IMR-90 (cell line): ENCODE measurements at regions not wholly inside any gene's neighbourhood (a gene's known extent, or its start where the extent isn't known, plus 50 kb on each side); places are given as distances from the start of the nearest gene placed in this dataset.

Experiments
- ATAC-seq: fragments of 200-7000 bp; cut with Tn5 transposase; 2 replicates; pipeline ENCODE4 v1.9.1; 2020; ENCODE audit warnings: low read depth, mild to moderate bottlenecking, moderate library complexity
- BruUV-seq: library from RNA; stranded (reverse); fragments of 400-500 nt; replicated peaks from 2 replicates; lab custom pipeline; 2021; lab: Mats Ljungman, UMichigan
- CTCF ChIA-PET: fragments of 300-600 bp; formaldehyde crosslinking; extraction: SDS; loops from one replicate; lab custom pipeline; 2021; ENCODE audit warnings: antibody characterized with exemption; lab: Yijun Ruan, JAX
- POLR2A ChIA-PET: fragments of 300-600 bp; sonication (Branson Sonifier 250); formaldehyde crosslinking; loops from one replicate; lab custom pipeline; 2022; ENCODE audit warnings: antibody characterized with exemption; ENCODE audit not compliant: unreplicated experiment; lab: Charles Lee
- DNase-seq: peaks from one replicate; pipeline ENCODE4 v3.0.0; 2013
- H2AFZ ChIP-seq: replicated peaks from 2 replicates; pipeline ENCODE3; 2013; ENCODE audit warnings: low read length, mild to moderate bottlenecking; ENCODE audit not compliant: poor library complexity
- H2AK5ac ChIP-seq: 2 replicates; pipeline ENCODE4 v1.6.1; 2013; ENCODE audit warnings: low read depth, low read length, inconsistent platforms
- H2AK9ac ChIP-seq: replicated peaks from 2 replicates; pipeline ENCODE3; 2013; ENCODE audit warnings: mild to moderate bottlenecking, low read depth, low read length, moderate library complexity; ENCODE audit not compliant: poor library complexity
- H2BK120ac ChIP-seq: 2 replicates; pipeline ENCODE4 v1.6.1; 2013; ENCODE audit warnings: low read depth, low read length, inconsistent platforms
- H2BK15ac ChIP-seq: 3 replicates; pipeline ENCODE4 v1.6.1; 2013; ENCODE audit warnings: low read depth, low read length, inconsistent platforms
- H2BK20ac ChIP-seq: 2 replicates; pipeline ENCODE4 v1.6.1; 2013; ENCODE audit warnings: low read depth, mild to moderate bottlenecking, inconsistent platforms, low read length, moderate library complexity
- H2BK5ac ChIP-seq: 2 replicates; pipeline ENCODE4 v1.6.1; 2013; ENCODE audit warnings: mild to moderate bottlenecking, low read depth, low read length, inconsistent platforms; ENCODE audit not compliant: poor library complexity, severe bottlenecking
- H3K14ac ChIP-seq: replicated peaks from 2 replicates; pipeline ENCODE4 v1.6.1; 2013; ENCODE audit warnings: low read depth, low read length, inconsistent platforms
- H3K18ac ChIP-seq: 2 replicates; pipeline ENCODE4 v1.6.1; 2013; ENCODE audit warnings: low read depth, low read length, control low read depth
- H3K23ac ChIP-seq: 2 replicates; pipeline ENCODE4 v1.6.1; 2013; ENCODE audit warnings: low read depth, low read length, inconsistent platforms
- H3K27ac ChIP-seq: 2 replicates; pipeline ENCODE4 v1.5.1; 2013; ENCODE audit warnings: mild to moderate bottlenecking, control low read depth, low read length; ENCODE audit not compliant: insufficient read depth
- H3K27me3 ChIP-seq: 2 replicates; pipeline ENCODE4 v1.6.1; 2013; ENCODE audit warnings: low read length; ENCODE audit not compliant: control insufficient read depth, insufficient read depth
- H3K36me3 ChIP-seq: 2 replicates; pipeline ENCODE4 v1.6.1; 2013; ENCODE audit warnings: low read length, mixed read lengths; ENCODE audit not compliant: control insufficient read depth, insufficient read depth
- H3K4ac ChIP-seq: 2 replicates; pipeline ENCODE4 v1.6.1; 2013; ENCODE audit warnings: low read depth, low read length, inconsistent platforms
- H3K4me1 ChIP-seq: 2 replicates; pipeline ENCODE4 v1.6.1; 2013; ENCODE audit warnings: low read length, mixed read lengths; ENCODE audit not compliant: control insufficient read depth, insufficient read depth
- H3K4me2 ChIP-seq: 2 replicates; pipeline ENCODE4 v1.6.1; 2013; ENCODE audit warnings: low read depth, mild to moderate bottlenecking, control low read depth, low read length, moderate library complexity
- H3K4me3 ChIP-seq: 2 replicates; pipeline ENCODE4 v1.5.1; 2013; ENCODE audit warnings: low read depth, mild to moderate bottlenecking, control low read depth, low read length, moderate library complexity; ENCODE audit not compliant: insufficient read depth
- H3K56ac ChIP-seq: 2 replicates; pipeline ENCODE4 v1.6.1; 2013; ENCODE audit warnings: low read length, inconsistent platforms; ENCODE audit not compliant: insufficient read depth; ENCODE audit errors: extremely low read depth
- H3K79me1 ChIP-seq, 2 experiments: 2 replicates each; pipeline ENCODE4 v1.6.1; 2013; ENCODE audit warnings: low read length in 2 of 2, inconsistent platforms in 1 of 2, low read depth in 1 of 2
- H3K9ac ChIP-seq: 2 replicates; pipeline ENCODE4 v1.6.1; 2013; ENCODE audit warnings: low read depth, low read length, control low read depth
- H3K9me1 ChIP-seq: 2 replicates; pipeline ENCODE4 v1.6.1; 2013; ENCODE audit warnings: low read length, inconsistent platforms; ENCODE audit not compliant: insufficient read depth
- H3K9me3 ChIP-seq: 2 replicates; pipeline ENCODE4 v1.6.1; 2013; ENCODE audit warnings: low read length; ENCODE audit not compliant: control insufficient read depth, insufficient read depth
- H4K20me1 ChIP-seq: 2 replicates; pipeline ENCODE4 v1.6.1; 2013; ENCODE audit warnings: low read length, inconsistent platforms; ENCODE audit not compliant: insufficient read depth
- H4K5ac ChIP-seq: 2 replicates; pipeline ENCODE4 v1.6.1; 2013; ENCODE audit warnings: mild to moderate bottlenecking, low read depth, low read length, control low read depth
- H4K8ac ChIP-seq, 2 experiments: 2 replicates each; pipeline ENCODE4 v1.6.1; 2013; ENCODE audit warnings: low read depth in 2 of 2, low read length in 2 of 2, control low read depth in 1 of 2, inconsistent platforms in 1 of 2
- H4K91ac ChIP-seq: 2 replicates; pipeline ENCODE4 v1.6.1; 2013; ENCODE audit warnings: low read depth, low read length, inconsistent platforms; ENCODE audit not compliant: insufficient read depth
- BHLHE40 ChIP-seq: fragments of 150-350 bp; IDR thresholded peaks from 2 replicates; pipeline ENCODE4 v1.6.1; 2016; ENCODE audit warnings: mild to moderate bottlenecking, low read depth, low read length
- CEBPB ChIP-seq: IDR thresholded peaks from 2 replicates; pipeline ENCODE4 v1.6.1; 2012; ENCODE audit warnings: low read depth, low read length, improper control_type of control experiment
- CHD1 ChIP-seq: IDR thresholded peaks from 2 replicates; pipeline ENCODE4 v1.6.1; 2012; ENCODE audit warnings: low read depth, low read length, improper control_type of control experiment
- FOS ChIP-seq: fragments of 150-350 bp; IDR thresholded peaks from 2 replicates; pipeline ENCODE4 v1.6.1; 2016; ENCODE audit warnings: low read depth, low read length
- MAFK ChIP-seq: IDR thresholded peaks from 2 replicates; pipeline ENCODE4 v1.6.1; 2012; ENCODE audit warnings: low read depth, low read length, improper control_type of control experiment
- MAZ ChIP-seq: IDR thresholded peaks from 2 replicates; pipeline ENCODE4 v1.6.1; 2012; ENCODE audit warnings: low read depth, mild to moderate bottlenecking, low read length, improper control_type of control experiment, moderate library complexity, borderline replicate concordance
- MXI1 ChIP-seq: IDR thresholded peaks from 2 replicates; pipeline ENCODE4 v1.6.1; 2012; ENCODE audit warnings: low read depth, mild to moderate bottlenecking, low read length, moderate library complexity, borderline replicate concordance
- NFE2L2 ChIP-seq: fragments of 150-350 bp; IDR thresholded peaks from 2 replicates; pipeline ENCODE4 v1.6.1; 2016; ENCODE audit warnings: low read depth, mild to moderate bottlenecking, low read length
- POLR2A ChIP-seq: IDR thresholded peaks from 2 replicates; pipeline ENCODE4 v1.6.1; 2012; ENCODE audit warnings: mild to moderate bottlenecking, low read depth, low read length
- RAD21 ChIP-seq: IDR thresholded peaks from 2 replicates; pipeline ENCODE4 v1.6.1; 2012; ENCODE audit warnings: low read length, improper control_type of control experiment
- RCOR1 ChIP-seq: IDR thresholded peaks from 2 replicates; pipeline ENCODE4 v1.6.1; 2012; ENCODE audit warnings: mild to moderate bottlenecking, low read length, improper control_type of control experiment; ENCODE audit not compliant: insufficient replicate concordance
- RFX5 ChIP-seq: IDR thresholded peaks from 2 replicates; pipeline ENCODE4 v1.8.0; 2012; ENCODE audit warnings: low read depth, mild to moderate bottlenecking, low read length, moderate library complexity
- SMC3 ChIP-seq: fragments of 150-350 bp; IDR thresholded peaks from 2 replicates; pipeline ENCODE4 v1.6.1; 2016; ENCODE audit warnings: low read depth, mild to moderate bottlenecking, antibody characterized with exemption, low read length, moderate library complexity
- WGBS, 2 experiments: methylation state at CpG; one replicate each; pipeline versions ENCODE4 v1.1.5 to v1.1.7; 2013; ENCODE audit warnings: missing lambda C conversion rate in 2 of 2; ENCODE audit not compliant: insufficient read length in 1 of 2; ENCODE audit errors: extremely low coverage in 2 of 2; 5-methylcytosine and 5-hydroxymethylcytosine counted together
- dilution Hi-C: fragments of 300-500 bp; cut with HindIII; formaldehyde crosslinking; loops from one replicate; pipeline ENCODE4 v1.14.3; 2018; ENCODE audit warnings: low sequenced_read_pairs; ENCODE audit not compliant: unreplicated experiment
- in situ Hi-C: fragments of 300-500 bp; cut with MboI; formaldehyde crosslinking; loops from 3 replicates; pipeline ENCODE4 v1.14.3; 2019; ENCODE audit warnings: low sequenced_read_pairs, inconsistent platforms, mixed read lengths
- intact Hi-C: fragments of 100-400 bp; cut with micrococcal nuclease; formaldehyde crosslinking; loops from 2 replicates; pipeline ENCODE4 v1.10.0; 2022
- TF ChIP-seq, protein P1 (sequence below): fragments of 150-350 bp; IDR thresholded peaks from 2 replicates; pipeline ENCODE4 v1.6.1; 2016; ENCODE audit warnings: low read depth, mild to moderate bottlenecking, low read length, moderate library complexity, borderline replicate concordance
- TF ChIP-seq, protein P2 (sequence below): fragments of 150-350 bp; IDR thresholded peaks from 2 replicates; pipeline ENCODE4 v1.6.1; 2017; ENCODE audit warnings: mild to moderate bottlenecking, antibody characterized with exemption, low read length, low read depth
- TF ChIP-seq, protein P3 (sequence below): conservative IDR thresholded peaks from 2 replicates; pipeline ENCODE4 v1.5.1; 2012; ENCODE audit warnings: mild to moderate bottlenecking, low read depth, low read length, improper control_type of control experiment

DNA sequence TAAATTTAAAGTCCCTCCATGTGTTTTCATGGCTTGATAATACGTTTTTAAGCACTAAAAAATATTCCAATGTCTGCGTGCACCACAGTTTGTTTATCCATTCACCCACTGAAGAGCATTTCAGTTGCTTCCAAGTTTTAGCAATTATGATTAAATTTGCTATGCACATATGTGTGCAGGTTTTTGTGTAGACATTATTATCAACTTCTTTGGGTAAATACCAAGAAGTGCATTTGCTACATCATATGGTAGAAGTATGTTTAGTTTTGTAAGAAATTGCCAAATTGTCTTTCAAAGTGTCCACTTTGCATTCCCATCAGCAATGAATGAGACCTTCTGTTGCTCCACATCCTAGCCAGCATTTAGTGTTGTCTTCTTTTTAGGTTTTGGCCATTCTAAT lies 550.0 kb downstream of the BRINP3 start:
- no peak overlapping the region for H3K4me2 ChIP-seq
- BruUV-seq: no TSS peak
- DNase-seq (no peak), ATAC-seq (no peak)
- ChIA-PET POLR2A (no interaction called here), CTCF (no interaction called here)
- TF ChIP-seq RFX5: no peak
- TF ChIP-seq MAFK: no peak
- TF ChIP-seq, protein P1, sequence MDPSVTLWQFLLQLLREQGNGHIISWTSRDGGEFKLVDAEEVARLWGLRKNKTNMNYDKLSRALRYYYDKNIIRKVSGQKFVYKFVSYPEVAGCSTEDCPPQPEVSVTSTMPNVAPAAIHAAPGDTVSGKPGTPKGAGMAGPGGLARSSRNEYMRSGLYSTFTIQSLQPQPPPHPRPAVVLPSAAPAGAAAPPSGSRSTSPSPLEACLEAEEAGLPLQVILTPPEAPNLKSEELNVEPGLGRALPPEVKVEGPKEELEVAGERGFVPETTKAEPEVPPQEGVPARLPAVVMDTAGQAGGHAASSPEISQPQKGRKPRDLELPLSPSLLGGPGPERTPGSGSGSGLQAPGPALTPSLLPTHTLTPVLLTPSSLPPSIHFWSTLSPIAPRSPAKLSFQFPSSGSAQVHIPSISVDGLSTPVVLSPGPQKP: no peak
- no peak for TF ChIP-seq RCOR1
- no peak for TF ChIP-seq BHLHE40
- no peak for TF ChIP-seq SMC3
- no peak for TF ChIP-seq MAZ
- no peak for TF ChIP-seq FOS
- TF ChIP-seq, protein P2, sequence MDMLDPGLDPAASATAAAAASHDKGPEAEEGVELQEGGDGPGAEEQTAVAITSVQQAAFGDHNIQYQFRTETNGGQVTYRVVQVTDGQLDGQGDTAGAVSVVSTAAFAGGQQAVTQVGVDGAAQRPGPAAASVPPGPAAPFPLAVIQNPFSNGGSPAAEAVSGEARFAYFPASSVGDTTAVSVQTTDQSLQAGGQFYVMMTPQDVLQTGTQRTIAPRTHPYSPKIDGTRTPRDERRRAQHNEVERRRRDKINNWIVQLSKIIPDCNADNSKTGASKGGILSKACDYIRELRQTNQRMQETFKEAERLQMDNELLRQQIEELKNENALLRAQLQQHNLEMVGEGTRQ: no peak
- TF ChIP-seq, protein P3, sequence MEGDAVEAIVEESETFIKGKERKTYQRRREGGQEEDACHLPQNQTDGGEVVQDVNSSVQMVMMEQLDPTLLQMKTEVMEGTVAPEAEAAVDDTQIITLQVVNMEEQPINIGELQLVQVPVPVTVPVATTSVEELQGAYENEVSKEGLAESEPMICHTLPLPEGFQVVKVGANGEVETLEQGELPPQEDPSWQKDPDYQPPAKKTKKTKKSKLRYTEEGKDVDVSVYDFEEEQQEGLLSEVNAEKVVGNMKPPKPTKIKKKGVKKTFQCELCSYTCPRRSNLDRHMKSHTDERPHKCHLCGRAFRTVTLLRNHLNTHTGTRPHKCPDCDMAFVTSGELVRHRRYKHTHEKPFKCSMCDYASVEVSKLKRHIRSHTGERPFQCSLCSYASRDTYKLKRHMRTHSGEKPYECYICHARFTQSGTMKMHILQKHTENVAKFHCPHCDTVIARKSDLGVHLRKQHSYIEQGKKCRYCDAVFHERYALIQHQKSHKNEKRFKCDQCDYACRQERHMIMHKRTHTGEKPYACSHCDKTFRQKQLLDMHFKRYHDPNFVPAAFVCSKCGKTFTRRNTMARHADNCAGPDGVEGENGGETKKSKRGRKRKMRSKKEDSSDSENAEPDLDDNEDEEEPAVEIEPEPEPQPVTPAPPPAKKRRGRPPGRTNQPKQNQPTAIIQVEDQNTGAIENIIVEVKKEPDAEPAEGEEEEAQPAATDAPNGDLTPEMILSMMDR: no peak
- TF ChIP-seq POLR2A: no peak
- no peak for TF ChIP-seq CHD1
- TF ChIP-seq NFE2L2: no peak
- no peak for TF ChIP-seq CEBPB
- no peak for TF ChIP-seq MXI1
- no peak for TF ChIP-seq RAD21
- H4K5ac ChIP-seq: no peak overlapping the region
- no peak overlapping the region for H2BK20ac ChIP-seq
- H3K4me1 ChIP-seq: no peaks in the 10 kb centered on the region
- H4K20me1 ChIP-seq: no peaks in the 10 kb centered on the region
- H3K9ac ChIP-seq: no peak overlapping the region
- in situ Hi-C loops (no loop called here), intact Hi-C loops (no loop called here), dilution Hi-C loops (no loop called here)
- H2AK5ac ChIP-seq: no peak overlapping the region
- H3K4me3 ChIP-seq: no peak overlapping the region
- H3K79me1 ChIP-seq: no peaks in the 10 kb centered on the region
- H3K18ac ChIP-seq: no peak overlapping the region
- no peak overlapping the region for H2AFZ ChIP-seq
- no CpG with 5 or more reads among the region's 2 CpGs for WGBS, 2 experiments
- H3K14ac ChIP-seq: no peak overlapping the region
- H2BK15ac ChIP-seq: no peak overlapping the region
- H3K23ac ChIP-seq: no peak overlapping the region
- H2AK9ac ChIP-seq: no peak overlapping the region
- H3K27ac ChIP-seq: no peak overlapping the region
- H3K9me3 ChIP-seq: no peaks in the 10 kb centered on the region
- H2BK120ac ChIP-seq: no peak overlapping the region
- no peaks in the 10 kb centered on the region for H3K27me3 ChIP-seq
- no peak overlapping the region for H3K56ac ChIP-seq
- H3K4ac ChIP-seq: no peak overlapping the region
- no peak overlapping the region for H4K8ac ChIP-seq
- H3K9me1 ChIP-seq: no peaks in the 10 kb centered on the region
- no peak overlapping the region for H2BK5ac ChIP-seq
- H4K91ac ChIP-seq: no peak overlapping the region
- H3K36me3 ChIP-seq: no peaks in the 10 kb centered on the region
